Progenitor cell of endocrine pancreas (in vitro differentiated cells): ENCODE measurements at regions not wholly inside any gene's neighbourhood (a gene's known extent, or its start where the extent isn't known, plus 50 kb on each side); places are given as distances from the start of the nearest gene placed in this dataset.

ENCODE experiments used
- DNase-seq: peaks from one replicate; pipeline ENCODE4 v3.0.0; 2021; ENCODE audit warnings: low spot score; ENCODE audit not compliant: unreplicated experiment
- H3K27ac Mint-ChIP-seq: 2 replicates; pipeline ENCODE4 v1.8.0; 2021; ENCODE audit warnings: mild to moderate bottlenecking, moderate library complexity, mixed read lengths
- H3K27me3 Mint-ChIP-seq: 2 replicates; pipeline ENCODE4 v1.8.0; 2021; ENCODE audit warnings: mixed read lengths
- H3K36me3 Mint-ChIP-seq: 2 replicates; pipeline ENCODE4 v1.8.0; 2022; ENCODE audit warnings: mixed read lengths; ENCODE audit not compliant: insufficient read depth
- H3K4me1 Mint-ChIP-seq: 2 replicates; pipeline ENCODE4 v1.8.0; 2021; ENCODE audit warnings: low read depth, mixed read lengths
- H3K4me3 Mint-ChIP-seq: 2 replicates; pipeline ENCODE4 v1.8.0; 2021; ENCODE audit warnings: low read depth, mild to moderate bottlenecking, moderate library complexity, mixed read lengths
- H3K9me3 Mint-ChIP-seq: 2 replicates; pipeline ENCODE4 v1.8.0; 2021; ENCODE audit warnings: low read depth, mixed read lengths
- CTCF ChIP-seq: fragments of 200-600 bp; sonication (generic); IDR thresholded peaks from one replicate; pipeline ENCODE4 v1.5.0; 2021; ENCODE audit warnings: antibody characterized with exemption, mild to moderate bottlenecking; ENCODE audit not compliant: unreplicated experiment

DNA sequence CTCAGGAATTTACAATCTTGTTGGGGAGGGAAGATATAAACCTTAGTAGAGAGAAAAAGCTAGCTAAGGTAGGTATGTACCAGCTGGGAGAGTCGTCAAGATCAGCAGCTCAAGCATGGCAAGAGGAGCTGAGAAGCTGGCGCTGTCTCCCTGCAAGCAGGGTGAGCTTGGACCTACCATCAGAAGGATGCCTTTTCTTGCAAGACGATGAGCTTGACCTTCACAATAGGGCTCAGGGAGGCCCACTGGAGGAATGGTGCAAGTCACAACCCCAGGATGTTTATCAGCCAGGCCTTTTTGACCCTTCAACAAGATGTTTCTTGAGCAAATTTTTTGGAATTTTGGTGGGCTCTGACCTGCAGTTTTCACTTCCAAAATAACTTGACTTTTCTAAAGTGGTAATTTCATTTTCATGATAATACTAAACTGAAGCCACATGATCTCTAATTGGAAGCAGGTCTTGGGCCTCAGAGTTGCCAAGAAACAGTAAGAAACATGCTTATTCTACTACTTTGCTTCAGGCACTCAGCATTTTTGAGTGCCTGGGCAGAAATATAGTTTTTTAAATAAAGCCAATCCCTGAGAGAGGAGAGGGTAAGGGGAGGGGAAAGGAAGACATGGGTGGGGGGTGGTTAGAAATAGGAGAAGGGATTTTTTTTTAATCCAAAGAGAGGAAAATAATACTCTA lies 258.1 kb downstream of the CLIC5 start:
- no peaks in the 10 kb centered on the region for H3K9me3 Mint-ChIP-seq
- peaks cover 9% of the 10 kb centered on the region for H3K27me3 Mint-ChIP-seq

GRCh38 chr6:45756606-45757005 lies 259.1 kb downstream of the CLIC5 start:
- Mint-ChIP-seq H3K36me3 (no peaks in the 10 kb centered on the region), H3K27me3 (peaks cover 10% of the 10 kb centered on the region), H3K9me3 (no peaks in the 10 kb centered on the region), H3K27ac (no peak overlapping the region), H3K4me3 (no peak overlapping the region), H3K4me1 (no peaks in the 10 kb centered on the region)
- DNase-seq, result no peak
- TF ChIP-seq CTCF, result no peak

More for the DNA sequence above, 258.1 kb downstream of the CLIC5 start:
- TF ChIP-seq CTCF, result no peak
- no peak overlapping the region for H3K4me3 Mint-ChIP-seq
- H3K27ac Mint-ChIP-seq, result no peak overlapping the region
- no peaks in the 10 kb centered on the region for H3K36me3 Mint-ChIP-seq
- no peaks in the 10 kb centered on the region for H3K4me1 Mint-ChIP-seq
- DNase-seq, result no peak

- Mint-ChIP-seq H3K9me3 (no peaks in the 10 kb centered on the region), H3K4me1 (no peaks in the 10 kb centered on the region)
Observed at GRCh38 chr6:45754432-45754831, 261.2 kb downstream of the CLIC5 start.

DNA sequence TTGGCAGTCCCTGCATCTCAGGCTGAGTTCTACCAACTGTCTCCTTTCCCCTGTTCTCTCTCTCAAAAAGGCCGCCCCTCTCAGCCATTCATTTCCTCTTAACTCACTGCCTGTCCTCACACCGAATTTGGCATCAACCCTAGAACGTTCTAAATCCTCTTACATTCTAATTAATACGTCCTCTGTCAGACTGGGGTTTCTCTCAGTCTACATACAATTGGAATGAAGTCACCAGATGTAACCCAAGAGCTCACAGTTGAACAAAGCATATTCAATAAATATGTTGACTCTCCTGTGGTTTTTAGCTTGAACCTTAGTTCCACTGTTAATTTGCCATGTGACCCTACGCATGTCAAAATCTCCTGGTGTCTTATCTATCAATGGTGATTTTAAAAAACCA lies 269.6 kb downstream of the CLIC5 start:
- peaks cover 5% of the 10 kb centered on the region for H3K9me3 Mint-ChIP-seq
- peaks cover 5% of the 10 kb centered on the region for H3K27me3 Mint-ChIP-seq
- H3K36me3 Mint-ChIP-seq, result no peaks in the 10 kb centered on the region
- no peak overlapping the region for H3K4me3 Mint-ChIP-seq
- H3K4me1 Mint-ChIP-seq, result no peaks in the 10 kb centered on the region
- DNase-seq, result no peak
- H3K27ac Mint-ChIP-seq, result no peak overlapping the region
- no peak for TF ChIP-seq CTCF

More at GRCh38 chr6:45754432-45754831, 261.2 kb downstream of the CLIC5 start:
- no peak overlapping the region for H3K4me3 Mint-ChIP-seq
- peaks cover 20% of the 10 kb centered on the region for H3K27me3 Mint-ChIP-seq
- H3K36me3 Mint-ChIP-seq, result no peaks in the 10 kb centered on the region
- DNase-seq, result no peak
- TF ChIP-seq CTCF, result no peak
- no peak overlapping the region for H3K27ac Mint-ChIP-seq

DNA sequence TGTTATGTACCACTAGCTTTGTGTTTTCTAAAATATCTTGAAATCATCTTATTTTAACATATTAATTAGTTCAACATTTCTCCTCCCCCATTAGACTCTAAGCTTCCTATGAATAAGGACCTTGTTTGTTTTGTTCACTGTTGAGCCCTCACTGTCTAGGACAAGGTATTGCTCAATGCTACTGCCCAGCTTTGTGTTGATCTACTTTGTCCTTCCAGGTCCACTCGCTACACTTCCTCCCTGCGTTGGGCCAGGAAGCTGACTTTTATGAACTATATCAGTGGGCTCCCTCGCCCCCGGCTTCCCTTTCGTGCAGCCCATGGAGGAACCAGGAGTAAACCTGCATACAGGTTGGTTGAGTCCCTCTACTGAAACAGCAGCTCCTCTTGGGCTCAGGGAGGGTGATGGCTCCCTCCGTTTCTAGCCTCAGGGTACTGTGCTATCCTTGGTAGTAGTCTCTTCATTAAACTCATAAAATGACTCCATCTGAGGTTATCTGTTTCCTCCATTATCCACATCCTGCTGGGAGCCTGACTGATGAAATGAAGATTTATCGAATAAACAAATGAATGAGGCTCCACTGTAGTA lies 272.5 kb downstream of the CLIC5 start:
- Mint-ChIP-seq H3K27me3 (no peaks in the 10 kb centered on the region), H3K4me3 (no peak overlapping the region), H3K36me3 (no peaks in the 10 kb centered on the region), H3K9me3 (peaks cover 3% of the 10 kb centered on the region), H3K27ac (no peak overlapping the region), H3K4me1 (peaks cover 3% of the 10 kb centered on the region)
- DNase-seq, result no peak
- no peak for TF ChIP-seq CTCF
